DMS 273 (cell line): ENCODE measurements at regions not wholly inside any gene's neighbourhood (a gene's known extent, or its start where the extent isn't known, plus 50 kb on each side); places are given as distances from the start of the nearest gene placed in this dataset.

Experiments used
- DNase-seq: peaks from one replicate; lab custom pipeline; 2025; ENCODE audit not compliant: unreplicated experiment; lab: John Stamatoyannopoulos, UW

- no peak for DNase-seq
Measured at GRCh38 chr3:105923140-105923539, 54.3 kb upstream of the CBLB start.

- no peak for DNase-seq
Measured at GRCh38 chr3:105927741-105928140, 58.9 kb upstream of the CBLB start.

DNA sequence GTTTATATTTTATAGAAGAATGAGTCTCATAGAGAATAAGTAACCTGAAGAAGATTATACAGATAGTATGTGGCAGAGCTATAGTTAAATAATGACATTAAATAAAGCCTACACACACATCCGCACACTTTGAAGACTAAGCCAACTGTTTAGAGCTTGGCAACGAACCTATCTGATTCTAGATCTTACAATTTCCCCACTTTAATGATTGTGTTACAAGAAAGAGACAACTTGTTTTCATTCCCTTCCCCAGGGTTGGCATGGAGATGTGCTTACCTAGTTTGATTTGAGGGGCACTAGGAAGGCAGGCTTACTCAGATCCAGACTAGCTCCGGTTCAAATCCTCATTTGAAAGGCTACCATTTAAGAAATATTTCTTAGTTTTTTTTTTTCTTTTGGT, 61.9 kb upstream of the CBLB start:
- peak; percentile 58 for DNase-seq

GRCh38 chr3:105931500-105931899, 62.7 kb upstream of the CBLB start:
- DNase-seq: no peak

- peak; percentile 67 for DNase-seq
Measured at GRCh38 chr3:105933871-105934270, 65.1 kb upstream of the CBLB start.

- peak; percentile 98 for DNase-seq
Measured at GRCh38 chr3:105938101-105938500, 69.3 kb upstream of the CBLB start.

DNA sequence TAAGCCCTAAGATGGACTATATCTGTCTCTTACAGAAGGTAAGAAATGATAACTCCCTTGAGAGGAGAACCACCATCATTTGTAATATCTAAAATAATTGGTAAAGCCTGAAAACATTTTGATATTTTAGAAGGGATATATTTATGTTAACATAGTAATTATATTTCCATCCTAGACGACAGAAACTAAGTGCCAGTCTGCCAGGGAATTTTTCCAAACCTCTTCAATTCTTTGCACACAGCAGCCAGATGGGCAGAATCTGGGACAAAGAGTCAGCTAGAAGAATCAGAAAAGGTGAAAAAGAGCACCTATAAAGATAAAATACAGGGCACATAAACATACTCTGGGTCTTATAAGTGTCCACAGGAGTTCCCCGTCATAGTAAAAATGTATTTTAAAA, 70.0 kb upstream of the CBLB start:
- DNase-seq: peak; percentile 78

DNA sequence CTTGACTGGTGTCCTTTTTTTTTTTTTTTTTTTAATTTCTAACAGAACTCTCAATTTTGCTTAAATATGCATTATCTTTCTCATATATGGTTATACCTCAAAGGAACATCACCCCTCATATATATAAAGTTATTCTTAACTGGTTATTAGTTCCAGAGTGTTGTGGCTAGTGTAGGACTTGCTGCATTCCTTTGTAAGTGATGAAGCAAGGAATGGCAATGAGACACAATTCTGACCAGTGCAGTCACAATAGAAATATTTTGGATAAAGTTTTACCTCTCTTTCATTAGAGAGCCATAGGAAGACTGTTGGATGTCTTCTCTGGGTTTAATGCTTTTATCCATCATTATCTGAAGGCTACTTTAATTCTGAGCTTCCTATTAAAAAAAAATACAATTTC, 75.5 kb upstream of the CBLB start:
- DNase-seq: no peak

- DNase-seq: no peak
Measured at GRCh38 chr3:105944721-105945120, 75.9 kb upstream of the CBLB start.

- DNase-seq: no peak
Measured at GRCh38 chr3:105948101-105948500, 79.3 kb upstream of the CBLB start.

GRCh38 chr3:105950881-105951600, 82.2 kb upstream of the CBLB start:
- no peak for DNase-seq

DNA sequence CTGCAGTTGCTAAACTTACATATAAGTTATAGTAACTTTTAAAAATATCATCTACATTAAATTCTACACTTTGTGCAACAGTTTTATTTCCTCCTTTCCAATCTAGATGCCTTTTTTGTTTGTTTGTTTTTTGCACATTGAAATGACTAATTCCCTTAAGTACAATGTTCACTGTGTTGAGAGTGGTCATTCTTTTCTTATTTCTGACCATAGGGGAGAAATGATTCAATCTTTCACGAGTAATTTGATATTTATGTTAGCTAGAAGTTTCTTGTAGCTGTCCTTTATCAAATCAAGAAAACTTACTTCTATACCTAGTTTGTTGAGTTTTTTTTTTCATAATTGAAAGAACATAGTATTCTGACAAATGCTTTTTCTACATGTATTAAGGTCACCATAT, 85.0 kb upstream of the CBLB start:
- no peak for DNase-seq

- no peak for DNase-seq
Measured at GRCh38 chr3:105956306-105956705, 87.5 kb upstream of the CBLB start.

DNA sequence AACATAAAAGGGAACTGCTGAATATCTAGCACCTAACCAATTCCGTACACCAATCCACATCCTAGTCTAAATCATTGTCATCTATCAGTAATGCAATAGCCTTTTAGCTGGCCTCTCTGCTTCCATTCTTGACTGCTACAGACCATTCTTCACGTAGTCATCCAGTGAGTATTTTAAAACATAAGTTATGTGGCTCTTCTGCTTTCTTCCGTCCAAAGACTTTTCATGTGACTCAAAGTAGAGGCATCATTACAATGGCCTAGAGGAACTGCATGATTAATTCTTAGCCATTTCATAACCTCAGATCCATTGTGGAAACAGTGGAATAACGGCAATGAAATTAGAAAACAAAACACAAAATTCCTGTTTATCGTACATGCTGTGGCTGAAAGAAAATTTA, 88.9 kb upstream of the CBLB start:
- DNase-seq: no peak

DNA sequence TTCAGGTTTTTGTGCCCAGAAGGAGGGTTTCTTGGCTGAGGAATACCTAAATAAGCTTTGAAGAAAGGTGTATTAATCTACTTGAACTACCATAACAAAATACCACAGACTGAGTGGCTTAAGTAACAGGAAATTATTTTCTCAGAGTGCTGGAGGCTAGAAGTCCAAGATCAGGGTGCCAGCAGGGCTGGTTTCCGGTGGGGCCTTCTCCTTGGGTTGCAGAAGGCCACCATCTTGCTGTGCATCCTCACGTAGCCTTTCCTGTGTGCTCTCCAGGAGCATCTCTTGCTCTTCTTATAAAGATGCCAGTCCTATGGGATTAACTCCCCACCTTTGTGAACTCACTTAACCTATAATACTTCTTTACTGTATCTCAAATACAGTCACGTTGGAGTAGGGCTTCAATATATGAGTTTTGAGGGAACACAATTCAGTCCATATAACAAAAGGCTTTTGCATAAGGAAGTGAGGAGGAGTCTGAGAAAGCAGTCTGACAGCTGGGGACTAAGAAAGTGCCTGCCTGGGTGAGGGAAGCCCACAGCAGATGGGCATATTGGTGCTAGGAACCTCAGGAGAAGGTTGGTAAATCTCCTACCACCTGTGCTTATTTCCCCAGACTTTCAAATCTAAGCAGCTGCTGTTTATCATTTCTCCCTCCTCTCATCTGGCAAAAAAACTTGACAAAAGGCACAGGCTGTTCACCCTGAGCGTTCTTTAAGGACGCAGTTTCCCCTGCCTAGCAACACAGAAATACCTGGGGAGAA, 89.6 kb upstream of the CBLB start:
- peak; percentile 98 for DNase-seq

- DNase-seq: peak; percentile 12
Measured at GRCh38 chr3:105959851-105960250, 91.0 kb upstream of the CBLB start.

- DNase-seq: peak; percentile 67
Measured at GRCh38 chr3:105960381-105960780, 91.6 kb upstream of the CBLB start.

DNA sequence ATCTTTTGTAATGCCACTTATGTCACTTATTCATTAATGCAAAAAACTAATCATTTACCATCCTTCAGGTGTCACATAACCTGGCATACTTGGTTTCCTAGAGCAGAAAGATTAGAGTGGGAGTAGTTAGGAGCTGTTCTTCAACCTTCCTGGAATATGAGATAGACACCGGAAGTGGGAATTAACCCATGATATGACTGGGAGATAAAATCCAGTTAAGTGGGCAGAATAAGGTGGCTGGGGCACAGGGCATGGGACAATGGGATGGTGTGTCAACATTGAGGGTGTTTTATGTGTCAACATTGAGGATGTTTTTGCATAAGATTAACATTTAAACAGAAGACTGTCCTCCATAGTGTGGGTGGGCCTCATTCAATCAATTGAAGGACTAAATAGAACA, 94.3 kb upstream of the CBLB start:
- no peak for DNase-seq

GRCh38 chr3:105965384-105965783, 96.6 kb upstream of the CBLB start:
- no peak for DNase-seq

DNA sequence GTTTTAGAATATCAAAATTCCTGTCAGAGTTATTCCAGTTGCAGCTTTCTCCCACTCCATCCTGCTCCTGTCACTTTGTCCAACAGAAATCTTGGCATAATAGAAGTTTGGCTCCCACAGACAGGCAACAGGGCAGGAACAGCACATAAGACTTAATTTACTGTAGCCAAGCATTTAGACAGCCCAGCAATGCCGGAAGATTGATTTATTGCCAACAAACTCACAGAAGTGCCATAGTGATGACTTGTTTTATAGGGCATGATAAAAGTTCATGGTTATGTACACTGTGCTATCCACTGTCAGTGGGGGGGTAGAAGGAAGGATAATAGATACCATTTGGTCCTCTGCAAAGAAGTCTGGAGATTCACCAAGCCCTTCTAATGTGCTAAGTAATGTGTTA, 98.3 kb upstream of the CBLB start:
- no peak for DNase-seq

DNA sequence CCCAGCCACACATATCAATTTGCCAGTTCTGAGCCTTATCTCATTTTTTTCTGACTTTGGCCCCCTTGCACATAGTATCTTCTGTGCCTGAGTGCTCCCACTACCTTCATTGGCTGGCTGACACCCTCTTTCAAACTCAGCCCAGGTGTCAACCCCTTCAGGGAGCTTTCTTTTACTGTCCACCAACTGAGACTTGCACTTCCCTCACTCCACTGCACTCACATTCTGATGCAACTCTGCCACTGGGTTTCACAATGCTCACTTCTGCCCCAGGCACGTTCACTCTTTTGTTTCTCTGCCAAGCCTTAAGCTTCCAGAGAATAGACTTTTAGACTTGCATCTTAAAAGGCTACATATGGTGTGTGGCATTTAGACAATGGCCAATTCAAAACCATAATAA, 101.5 kb upstream of the CBLB start:
- peak; percentile 47 for DNase-seq

DNA sequence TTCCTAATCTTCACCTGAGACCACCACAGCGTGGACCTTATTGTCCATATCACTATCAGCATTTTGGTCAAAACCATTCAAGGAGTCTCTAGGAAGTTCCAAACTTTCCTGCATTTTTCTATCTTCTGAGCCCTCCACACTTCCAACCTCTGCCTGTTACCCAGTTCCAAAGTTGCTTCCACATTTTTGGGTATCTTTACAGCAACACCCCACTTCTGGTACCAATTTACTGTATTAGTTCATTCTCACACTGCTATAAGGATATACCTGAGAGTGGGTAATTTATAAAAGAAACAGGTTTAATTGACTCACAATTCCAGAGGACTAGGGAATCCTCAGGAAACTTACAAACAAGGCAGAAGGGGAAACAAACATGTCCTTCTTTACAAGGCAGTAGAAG, 103.3 kb upstream of the CBLB start:
- DNase-seq: no peak

DNA sequence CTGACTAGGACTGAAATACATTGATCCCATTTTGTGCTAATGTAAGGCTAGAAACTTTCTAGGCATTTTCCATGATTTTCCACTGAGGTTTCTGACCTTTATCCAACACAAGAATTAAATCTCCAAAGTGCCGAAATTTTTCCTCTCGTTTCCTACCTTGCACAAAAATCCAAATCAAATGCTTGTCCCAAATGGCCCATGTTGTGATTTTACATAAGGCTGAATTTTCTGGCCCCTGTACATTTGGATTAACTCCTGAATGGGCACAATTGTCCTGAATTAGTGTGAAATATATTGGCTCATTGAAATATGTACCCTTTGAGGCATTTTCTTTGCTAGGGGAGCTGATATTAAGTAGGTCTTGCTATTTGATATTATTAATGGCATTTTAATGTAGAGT, 105.6 kb upstream of the CBLB start:
- DNase-seq: no peak
